DOHH2 (cell line): ENCODE measurements at regions not wholly inside any gene's neighbourhood (a gene's known extent, or its start where the extent isn't known, plus 50 kb on each side); places are given as distances from the start of the nearest gene placed in this dataset.

Experiments used
- H3F3A ChIP-seq: fragments of 200-600 bp; sonication (generic), shearing (Covaris generic); 2 replicates; pipeline ENCODE4 v1.6.0; 2016; ENCODE audit warnings: antibody characterized with exemption, mild to moderate bottlenecking; ENCODE audit not compliant: control insufficient read depth, insufficient read depth
- H3K27ac ChIP-seq: fragments of 200-600 bp; sonication (generic); 2 replicates; pipeline ENCODE4 v1.5.1; 2014; ENCODE audit warnings: low read depth, mild to moderate bottlenecking, low read length, moderate library complexity
- H3K27me3 ChIP-seq: fragments of 200-600 bp; sonication (generic); 2 replicates; pipeline ENCODE4 v1.6.1; 2014; ENCODE audit warnings: mild to moderate bottlenecking, low read length, mixed read lengths; ENCODE audit not compliant: control insufficient read depth
- H3K36me3 ChIP-seq: fragments of 200-600 bp; sonication (generic); 2 replicates; pipeline ENCODE4 v1.6.1; 2014; ENCODE audit warnings: mild to moderate bottlenecking, low read length, moderate library complexity, mixed read lengths; ENCODE audit not compliant: control insufficient read depth
- H3K4me1 ChIP-seq: fragments of 200-600 bp; sonication (generic); 2 replicates; pipeline ENCODE4 v1.6.1; 2014; ENCODE audit warnings: mild to moderate bottlenecking, low read length, mixed read lengths; ENCODE audit not compliant: control insufficient read depth
- H3K4me2 ChIP-seq: fragments of 200-600 bp; sonication (generic); 2 replicates; pipeline ENCODE4 v1.6.0; 2014; ENCODE audit warnings: mild to moderate bottlenecking, low read length, moderate library complexity
- H3K4me3 ChIP-seq: fragments of 200-600 bp; sonication (generic); 2 replicates; pipeline ENCODE4 v1.5.1; 2014; ENCODE audit warnings: mild to moderate bottlenecking, low read length, mixed read lengths
- H3K79me2 ChIP-seq: fragments of 200-600 bp; sonication (generic); 2 replicates; pipeline ENCODE4 v1.6.1; 2014; ENCODE audit warnings: mild to moderate bottlenecking, low read length, mixed read lengths; ENCODE audit not compliant: control insufficient read depth
- H3K9me2 ChIP-seq: fragments of 200-600 bp; sonication (generic); replicated peaks from 2 replicates; pipeline ENCODE4 v1.6.1; 2014; ENCODE audit warnings: mild to moderate bottlenecking, low read length, mixed read lengths; ENCODE audit not compliant: control insufficient read depth
- H3K9me3 ChIP-seq: fragments of 200-600 bp; sonication (generic); 2 replicates; pipeline ENCODE4 v1.6.1; 2014; ENCODE audit warnings: antibody characterized with exemption, low read length, mixed read lengths; ENCODE audit not compliant: control insufficient read depth, insufficient read depth
- H4K20me1 ChIP-seq: fragments of 200-600 bp; sonication (generic); 2 replicates; pipeline ENCODE4 v1.6.0; 2014; ENCODE audit warnings: low read depth, mild to moderate bottlenecking, antibody characterized with exemption, low read length, moderate library complexity; ENCODE audit not compliant: control insufficient read depth, insufficient read depth
- EZH2phosphoT487 ChIP-seq: fragments of 200-600 bp; sonication (generic); IDR thresholded peaks from 2 replicates; pipeline ENCODE4 v1.6.1; 2017; ENCODE audit warnings: borderline replicate concordance, mild to moderate bottlenecking, antibody characterized with exemption, low read length, moderate library complexity, mixed read lengths
- TF ChIP-seq, protein P1 (sequence below): fragments of 200-600 bp; sonication (generic); IDR thresholded peaks from one replicate; pipeline ENCODE4 v1.5.1; 2014; ENCODE audit warnings: antibody characterized with exemption, mild to moderate bottlenecking, low read depth, low read length; ENCODE audit not compliant: poor library complexity, severe bottlenecking

GRCh38 chr12:65522956-65523860 is 244.7 kb downstream of the MSRB3 start:
- TF ChIP-seq, protein P1, sequence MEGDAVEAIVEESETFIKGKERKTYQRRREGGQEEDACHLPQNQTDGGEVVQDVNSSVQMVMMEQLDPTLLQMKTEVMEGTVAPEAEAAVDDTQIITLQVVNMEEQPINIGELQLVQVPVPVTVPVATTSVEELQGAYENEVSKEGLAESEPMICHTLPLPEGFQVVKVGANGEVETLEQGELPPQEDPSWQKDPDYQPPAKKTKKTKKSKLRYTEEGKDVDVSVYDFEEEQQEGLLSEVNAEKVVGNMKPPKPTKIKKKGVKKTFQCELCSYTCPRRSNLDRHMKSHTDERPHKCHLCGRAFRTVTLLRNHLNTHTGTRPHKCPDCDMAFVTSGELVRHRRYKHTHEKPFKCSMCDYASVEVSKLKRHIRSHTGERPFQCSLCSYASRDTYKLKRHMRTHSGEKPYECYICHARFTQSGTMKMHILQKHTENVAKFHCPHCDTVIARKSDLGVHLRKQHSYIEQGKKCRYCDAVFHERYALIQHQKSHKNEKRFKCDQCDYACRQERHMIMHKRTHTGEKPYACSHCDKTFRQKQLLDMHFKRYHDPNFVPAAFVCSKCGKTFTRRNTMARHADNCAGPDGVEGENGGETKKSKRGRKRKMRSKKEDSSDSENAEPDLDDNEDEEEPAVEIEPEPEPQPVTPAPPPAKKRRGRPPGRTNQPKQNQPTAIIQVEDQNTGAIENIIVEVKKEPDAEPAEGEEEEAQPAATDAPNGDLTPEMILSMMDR = no peak
- TF ChIP-seq EZH2phosphoT487 = no peak
- H3F3A ChIP-seq = no peaks in the 10 kb centered on the region
- H3K79me2 ChIP-seq = no peaks in the 10 kb centered on the region
- H4K20me1 ChIP-seq = no peaks in the 10 kb centered on the region
- no peaks in the 10 kb centered on the region for H3K9me2 ChIP-seq
- H3K4me2 ChIP-seq = no peak overlapping the region
- no peak overlapping the region for H3K27ac ChIP-seq
- no peaks in the 10 kb centered on the region for H3K36me3 ChIP-seq
- no peak overlapping the region for H3K4me3 ChIP-seq
- H3K4me1 ChIP-seq = no peaks in the 10 kb centered on the region
- H3K9me3 ChIP-seq = no peaks in the 10 kb centered on the region
- no peaks in the 10 kb centered on the region for H3K27me3 ChIP-seq

DNA sequence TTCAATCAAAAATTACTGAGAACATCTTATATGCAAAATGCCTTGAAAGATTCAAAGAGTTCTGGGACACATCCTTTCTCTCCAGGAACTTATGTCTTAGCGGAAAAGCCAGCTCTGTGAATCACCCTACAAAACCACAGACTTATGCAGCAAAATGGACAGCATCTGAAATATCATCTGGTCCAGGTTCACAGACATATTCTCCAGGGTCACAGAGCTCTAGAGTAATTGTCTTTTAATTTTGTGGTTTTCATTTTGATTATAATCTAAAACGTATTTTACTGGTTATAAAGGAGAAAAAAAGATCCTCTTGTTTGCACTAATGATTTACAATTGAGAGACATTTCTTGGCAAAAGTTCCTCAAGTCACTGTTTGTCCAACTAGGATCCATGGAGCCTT is 246.2 kb downstream of the MSRB3 start:
- no peak overlapping the region for H3K4me3 ChIP-seq
- H3K9me3 ChIP-seq = no peaks in the 10 kb centered on the region
- no peaks in the 10 kb centered on the region for H3K36me3 ChIP-seq
- H3F3A ChIP-seq = no peaks in the 10 kb centered on the region
- no peak for TF ChIP-seq EZH2phosphoT487
- TF ChIP-seq, protein P1 = no peak
- H3K9me2 ChIP-seq = no peaks in the 10 kb centered on the region
- H3K4me2 ChIP-seq = no peak overlapping the region
- H3K79me2 ChIP-seq = no peaks in the 10 kb centered on the region
- no peaks in the 10 kb centered on the region for H4K20me1 ChIP-seq
- no peaks in the 10 kb centered on the region for H3K27me3 ChIP-seq
- no peak overlapping the region for H3K27ac ChIP-seq
- H3K4me1 ChIP-seq = no peaks in the 10 kb centered on the region

DNA sequence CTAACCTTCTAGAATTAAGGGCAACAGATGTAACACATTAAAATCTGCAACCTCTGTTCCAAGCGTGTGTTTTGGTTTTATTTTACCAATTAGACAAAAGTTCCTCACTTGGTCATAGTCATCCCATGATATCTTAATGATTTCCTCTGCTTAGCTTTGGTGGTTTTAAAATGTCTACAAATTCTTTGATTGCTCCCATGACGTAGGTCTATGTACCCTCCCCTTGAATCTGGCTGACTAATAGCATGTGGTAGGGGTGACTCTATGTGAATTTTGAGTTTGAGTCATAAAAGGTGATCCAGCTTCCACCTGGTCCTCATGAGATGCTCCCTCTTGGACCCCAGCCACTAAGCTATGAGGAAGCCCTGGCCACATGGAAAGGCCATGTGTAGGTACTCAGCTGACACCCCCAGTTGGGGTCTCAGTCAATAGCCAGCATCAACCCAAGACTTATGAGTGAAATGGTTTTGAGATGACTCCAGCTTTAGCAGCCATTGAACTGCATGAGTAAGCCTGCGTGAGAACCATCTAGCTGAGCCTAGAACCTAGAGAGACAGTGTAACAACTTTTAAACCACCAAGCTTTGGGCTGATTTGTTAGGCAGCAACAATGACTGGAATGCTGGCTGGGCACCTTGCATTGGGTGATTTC is 247.1 kb downstream of the MSRB3 start:
- no peaks in the 10 kb centered on the region for H4K20me1 ChIP-seq
- H3K4me3 ChIP-seq = no peak overlapping the region
- no peak overlapping the region for H3K27ac ChIP-seq
- no peaks in the 10 kb centered on the region for H3K4me1 ChIP-seq
- H3K9me2 ChIP-seq = no peaks in the 10 kb centered on the region
- no peaks in the 10 kb centered on the region for H3F3A ChIP-seq
- H3K27me3 ChIP-seq = no peaks in the 10 kb centered on the region
- no peak for TF ChIP-seq EZH2phosphoT487
- TF ChIP-seq, protein P1 = no peak
- no peaks in the 10 kb centered on the region for H3K9me3 ChIP-seq
- H3K79me2 ChIP-seq = no peaks in the 10 kb centered on the region
- H3K4me2 ChIP-seq = no peak overlapping the region
- no peaks in the 10 kb centered on the region for H3K36me3 ChIP-seq
